GM23248 (cell line): ENCODE measurements at regions not wholly inside any gene's neighbourhood (a gene's known extent, or its start where the extent isn't known, plus 50 kb on each side); places are given as distances from the start of the nearest gene placed in this dataset.

ENCODE experiments used
- EZH2 ChIP-seq: fragments of 200-600 bp; sonication (generic); IDR thresholded peaks from 2 replicates; pipeline ENCODE4 v1.6.1; 2018; ENCODE audit warnings: antibody characterized with exemption, mild to moderate bottlenecking; ENCODE audit not compliant: insufficient read depth, poor library complexity, severe bottlenecking
- EZH2phosphoT487 ChIP-seq: fragments of 200-600 bp; sonication (generic); IDR thresholded peaks from 2 replicates; pipeline ENCODE4 v1.6.1; 2018; ENCODE audit warnings: antibody characterized with exemption, moderate library complexity, mild to moderate bottlenecking, low read depth; ENCODE audit not compliant: insufficient read depth

- TF ChIP-seq EZH2phosphoT487 (no peak), EZH2 (no peak)
These were observed 196.5 kb upstream of the NAALADL2 start for GRCh38 chr3:174662653-174663052.
